ENCODE measurements at regions not wholly inside any gene's neighbourhood (a gene's known extent, or its start where the extent isn't known, plus 50 kb on each side); places are given as distances from the start of the nearest gene placed in this dataset.

GRCh38 chr5:82663225-82663624 is 385.1 kb upstream of the RPS23 start:
- TF ChIP-seq, protein P1, sequence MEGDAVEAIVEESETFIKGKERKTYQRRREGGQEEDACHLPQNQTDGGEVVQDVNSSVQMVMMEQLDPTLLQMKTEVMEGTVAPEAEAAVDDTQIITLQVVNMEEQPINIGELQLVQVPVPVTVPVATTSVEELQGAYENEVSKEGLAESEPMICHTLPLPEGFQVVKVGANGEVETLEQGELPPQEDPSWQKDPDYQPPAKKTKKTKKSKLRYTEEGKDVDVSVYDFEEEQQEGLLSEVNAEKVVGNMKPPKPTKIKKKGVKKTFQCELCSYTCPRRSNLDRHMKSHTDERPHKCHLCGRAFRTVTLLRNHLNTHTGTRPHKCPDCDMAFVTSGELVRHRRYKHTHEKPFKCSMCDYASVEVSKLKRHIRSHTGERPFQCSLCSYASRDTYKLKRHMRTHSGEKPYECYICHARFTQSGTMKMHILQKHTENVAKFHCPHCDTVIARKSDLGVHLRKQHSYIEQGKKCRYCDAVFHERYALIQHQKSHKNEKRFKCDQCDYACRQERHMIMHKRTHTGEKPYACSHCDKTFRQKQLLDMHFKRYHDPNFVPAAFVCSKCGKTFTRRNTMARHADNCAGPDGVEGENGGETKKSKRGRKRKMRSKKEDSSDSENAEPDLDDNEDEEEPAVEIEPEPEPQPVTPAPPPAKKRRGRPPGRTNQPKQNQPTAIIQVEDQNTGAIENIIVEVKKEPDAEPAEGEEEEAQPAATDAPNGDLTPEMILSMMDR (IDR thresholded peaks at IDR 0.05; ENCODE audit: low read length, missing control alignments): no peak

GRCh38 chr5:82662340-82662739 is 384.2 kb upstream of the RPS23 start:
- TF ChIP-seq, protein P1 (IDR thresholded peaks at IDR 0.05; ENCODE audit: low read length, missing control alignments): no peak
- no peak overlapping the region for H3K4me3 ChIP-seq (replicated peaks; ENCODE audit: low read depth, low read length)
- DNase-seq (ENCODE audit: low read depth): peak; percentile 64

More at GRCh38 chr5:82663225-82663624, 385.1 kb upstream of the RPS23 start:
- no peak overlapping the region for H3K4me3 ChIP-seq (replicated peaks; ENCODE audit: low read depth, low read length)
- DNase-seq (ENCODE audit: low read depth): no peak

DNA sequence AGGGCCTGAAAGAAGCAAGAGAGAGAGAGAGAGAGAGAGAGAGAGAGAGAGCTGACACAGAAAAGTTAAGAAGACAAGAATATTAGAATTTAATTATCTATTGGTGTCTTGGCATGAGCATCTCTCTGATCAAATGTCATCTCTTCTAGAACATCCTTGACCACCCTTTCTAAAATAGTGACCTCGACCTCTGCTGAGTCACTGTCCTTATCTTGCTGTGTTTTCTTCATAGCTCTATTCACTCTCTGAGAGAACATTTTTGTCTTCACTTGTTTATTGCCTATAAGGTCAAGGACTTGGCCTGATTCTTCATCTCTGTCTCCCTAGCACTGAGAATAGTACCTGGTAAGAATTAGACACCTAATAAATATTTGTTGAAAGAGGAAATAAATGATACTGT is 383.8 kb upstream of the RPS23 start:
- TF ChIP-seq, protein P1 (IDR thresholded peaks at IDR 0.05; ENCODE audit: low read length, missing control alignments): no peak

DNA sequence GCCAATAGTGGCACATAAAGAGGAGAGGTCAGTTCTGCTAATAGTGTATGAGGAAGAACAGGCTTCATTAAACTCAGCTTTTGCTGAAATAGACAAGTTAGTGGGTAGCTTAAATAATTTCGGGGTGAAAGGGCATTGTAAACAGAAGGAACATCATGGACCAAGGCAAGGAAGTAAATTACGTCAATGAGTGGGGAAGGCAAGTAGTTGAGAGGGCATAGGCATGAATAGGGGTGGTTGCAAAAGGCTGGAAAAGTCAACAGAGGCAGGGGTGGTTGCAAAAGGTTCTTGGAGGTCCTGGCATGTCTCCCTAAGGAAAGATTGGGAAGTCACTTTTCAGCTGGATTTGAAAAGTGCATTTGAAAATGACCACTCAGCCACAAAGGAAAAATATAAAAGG is 383.3 kb upstream of the RPS23 start:
- TF ChIP-seq, protein P1 (IDR thresholded peaks at IDR 0.05; ENCODE audit: low read length, missing control alignments): no peak
- DNase-seq (ENCODE audit: low read depth): no peak

More for the DNA sequence above, 383.8 kb upstream of the RPS23 start:
- DNase-seq (ENCODE audit: low read depth): no peak
- H3K4me3 ChIP-seq (replicated peaks; ENCODE audit: low read depth, low read length): no peak overlapping the region

GRCh38 chr5:82659115-82659514 is 381.0 kb upstream of the RPS23 start:
- TF ChIP-seq, protein P1 (IDR thresholded peaks at IDR 0.05; ENCODE audit: low read length, missing control alignments): no peak
- H3K4me3 ChIP-seq (replicated peaks; ENCODE audit: low read depth, low read length): no peak overlapping the region
- no peak for DNase-seq (ENCODE audit: low read depth)

More for the DNA sequence above, 383.3 kb upstream of the RPS23 start:
- H3K4me3 ChIP-seq (replicated peaks; ENCODE audit: low read depth, low read length): no peak overlapping the region

GRCh38 chr5:82657033-82657699 is 379.0 kb upstream of the RPS23 start:
- DNase-seq (ENCODE audit: low read depth): no peak
- no peak overlapping the region for H3K4me3 ChIP-seq (replicated peaks; ENCODE audit: low read depth, low read length)
- TF ChIP-seq, protein P1 (IDR thresholded peaks at IDR 0.05; ENCODE audit: low read length, missing control alignments): no peak

DNA sequence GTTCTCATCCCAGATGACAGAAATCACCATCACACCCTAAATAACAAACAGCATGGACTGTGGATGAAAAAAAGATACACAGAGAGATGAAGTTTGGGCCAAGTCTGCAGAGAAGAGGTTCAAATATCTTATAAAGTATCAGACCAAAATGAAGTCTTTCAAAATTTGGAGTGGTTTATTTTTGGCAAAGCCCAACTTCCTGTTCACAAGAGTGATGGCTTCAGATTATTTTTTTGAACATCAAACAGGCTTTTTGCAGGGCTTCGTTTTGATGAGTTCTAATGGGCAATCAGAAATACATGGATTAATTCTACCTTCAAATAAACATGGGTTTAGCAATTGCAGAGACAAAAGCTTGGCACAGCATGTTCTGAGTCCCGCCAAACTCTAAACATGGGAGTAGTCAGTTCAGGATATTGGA is 378.2 kb upstream of the RPS23 start:
- TF ChIP-seq, protein P1 (IDR thresholded peaks at IDR 0.05; ENCODE audit: low read length, missing control alignments): no peak
- no peak for DNase-seq (ENCODE audit: low read depth)
- no peak overlapping the region for H3K4me3 ChIP-seq (replicated peaks; ENCODE audit: low read depth, low read length)
